Uterus (tissue), 2 donors: ENCODE measurements at regions not wholly inside any gene's neighbourhood (a gene's known extent, or its start where the extent isn't known, plus 50 kb on each side); places are given as distances from the start of the nearest gene placed in this dataset.

Experiments
- CTCF ChIP-seq, 4 experiments: fragments of 200-600 bp in 2 of 4; fragments of 450-650 bp in 2 of 4; sonication (generic) in 2 of 4; IDR thresholded peaks; one replicate each; pipeline ENCODE4 v1.5.1; 2016 to 2019; ENCODE audit warnings: antibody characterized with exemption in 4 of 4, mild to moderate bottlenecking in 2 of 4, moderate library complexity in 1 of 4
- POLR2A ChIP-seq, 2 donors: fragments of 450-650 bp; IDR thresholded peaks; one replicate each; pipeline ENCODE4 v1.6.1; 2016; ENCODE audit warnings: antibody characterized with exemption in 2 of 2, mild to moderate bottlenecking in 1 of 2, moderate library complexity in 1 of 2

- TF ChIP-seq CTCF (IDR thresholded peaks at IDR 0.05) (no peak), POLR2A (IDR thresholded peaks at IDR 0.05) (no peak)
Observed at GRCh38 chr18:55857409-55857808, 269.4 kb upstream of the TCF4 start.
